ENCODE measurements at regions not wholly inside any gene's neighbourhood (a gene's known extent, or its start where the extent isn't known, plus 50 kb on each side); places are given as distances from the start of the nearest gene placed in this dataset.

DNA sequence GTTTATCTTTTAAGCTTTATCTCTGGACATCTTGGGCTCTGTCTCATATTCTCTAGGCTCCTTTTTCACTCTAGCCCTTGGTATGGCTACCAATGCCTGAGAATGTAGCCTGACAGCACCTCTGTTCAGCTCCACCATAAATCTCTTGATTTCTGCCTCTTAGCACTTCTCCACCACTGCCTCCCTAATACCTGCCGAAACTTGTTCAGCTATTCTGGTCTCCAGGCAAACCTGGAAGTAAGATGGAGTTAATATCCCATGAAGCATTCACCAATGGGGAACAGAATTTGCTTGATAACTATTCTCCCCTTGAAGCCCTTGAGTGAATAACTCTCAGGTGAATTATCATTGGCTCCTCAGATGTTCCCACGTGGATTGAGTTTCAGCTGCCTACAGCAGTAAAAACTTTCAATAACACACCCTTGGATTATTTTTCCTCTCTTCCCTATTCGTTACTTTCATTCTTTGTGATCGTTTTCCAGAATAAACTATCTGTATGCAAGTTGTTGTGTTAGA lies 145.6 kb downstream of the EVA1A start:
- TF ChIP-seq POLR2AphosphoS5 (IDR thresholded peaks at IDR 0.05; ENCODE audit: low read depth, low read length) (no peak), TAF1 (IDR thresholded peaks at IDR 0.05; ENCODE audit: borderline replicate concordance, insufficient read depth, low read length) (no peak), FOXP2 (optimal IDR thresholded peaks at IDR 0.05; ENCODE audit: borderline replicate concordance, extremely low read depth, extremely low read length, insufficient read depth) (no peak), SIN3A (IDR thresholded peaks at IDR 0.05; ENCODE audit: borderline replicate concordance, insufficient read depth, low read length) (no peak)
- TF ChIP-seq, protein P1, sequence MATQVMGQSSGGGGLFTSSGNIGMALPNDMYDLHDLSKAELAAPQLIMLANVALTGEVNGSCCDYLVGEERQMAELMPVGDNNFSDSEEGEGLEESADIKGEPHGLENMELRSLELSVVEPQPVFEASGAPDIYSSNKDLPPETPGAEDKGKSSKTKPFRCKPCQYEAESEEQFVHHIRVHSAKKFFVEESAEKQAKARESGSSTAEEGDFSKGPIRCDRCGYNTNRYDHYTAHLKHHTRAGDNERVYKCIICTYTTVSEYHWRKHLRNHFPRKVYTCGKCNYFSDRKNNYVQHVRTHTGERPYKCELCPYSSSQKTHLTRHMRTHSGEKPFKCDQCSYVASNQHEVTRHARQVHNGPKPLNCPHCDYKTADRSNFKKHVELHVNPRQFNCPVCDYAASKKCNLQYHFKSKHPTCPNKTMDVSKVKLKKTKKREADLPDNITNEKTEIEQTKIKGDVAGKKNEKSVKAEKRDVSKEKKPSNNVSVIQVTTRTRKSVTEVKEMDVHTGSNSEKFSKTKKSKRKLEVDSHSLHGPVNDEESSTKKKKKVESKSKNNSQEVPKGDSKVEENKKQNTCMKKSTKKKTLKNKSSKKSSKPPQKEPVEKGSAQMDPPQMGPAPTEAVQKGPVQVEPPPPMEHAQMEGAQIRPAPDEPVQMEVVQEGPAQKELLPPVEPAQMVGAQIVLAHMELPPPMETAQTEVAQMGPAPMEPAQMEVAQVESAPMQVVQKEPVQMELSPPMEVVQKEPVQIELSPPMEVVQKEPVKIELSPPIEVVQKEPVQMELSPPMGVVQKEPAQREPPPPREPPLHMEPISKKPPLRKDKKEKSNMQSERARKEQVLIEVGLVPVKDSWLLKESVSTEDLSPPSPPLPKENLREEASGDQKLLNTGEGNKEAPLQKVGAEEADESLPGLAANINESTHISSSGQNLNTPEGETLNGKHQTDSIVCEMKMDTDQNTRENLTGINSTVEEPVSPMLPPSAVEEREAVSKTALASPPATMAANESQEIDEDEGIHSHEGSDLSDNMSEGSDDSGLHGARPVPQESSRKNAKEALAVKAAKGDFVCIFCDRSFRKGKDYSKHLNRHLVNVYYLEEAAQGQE (IDR thresholded peaks at IDR 0.05; ENCODE audit: insufficient read depth in 1 of 2, low read depth in 2 of 2, low read length in 2 of 2): no peak

Measured in PFSK-1 (cell line).